WI38 (cell line): ENCODE measurements at regions not wholly inside any gene's neighbourhood (a gene's known extent, or its start where the extent isn't known, plus 50 kb on each side); places are given as distances from the start of the nearest gene placed in this dataset.

Source experiments
- H3K4me3 ChIP-seq: 2 replicates; pipeline ENCODE4 v1.5.1; 2011; ENCODE audit warnings: low read depth, mild to moderate bottlenecking, control low read depth, low read length
- TF ChIP-seq, protein P1 (sequence below): IDR thresholded peaks from 2 replicates; pipeline ENCODE4 v1.5.1; 2012; ENCODE audit warnings: low read depth, mild to moderate bottlenecking, control low read depth, low read length

- TF ChIP-seq, protein P1, sequence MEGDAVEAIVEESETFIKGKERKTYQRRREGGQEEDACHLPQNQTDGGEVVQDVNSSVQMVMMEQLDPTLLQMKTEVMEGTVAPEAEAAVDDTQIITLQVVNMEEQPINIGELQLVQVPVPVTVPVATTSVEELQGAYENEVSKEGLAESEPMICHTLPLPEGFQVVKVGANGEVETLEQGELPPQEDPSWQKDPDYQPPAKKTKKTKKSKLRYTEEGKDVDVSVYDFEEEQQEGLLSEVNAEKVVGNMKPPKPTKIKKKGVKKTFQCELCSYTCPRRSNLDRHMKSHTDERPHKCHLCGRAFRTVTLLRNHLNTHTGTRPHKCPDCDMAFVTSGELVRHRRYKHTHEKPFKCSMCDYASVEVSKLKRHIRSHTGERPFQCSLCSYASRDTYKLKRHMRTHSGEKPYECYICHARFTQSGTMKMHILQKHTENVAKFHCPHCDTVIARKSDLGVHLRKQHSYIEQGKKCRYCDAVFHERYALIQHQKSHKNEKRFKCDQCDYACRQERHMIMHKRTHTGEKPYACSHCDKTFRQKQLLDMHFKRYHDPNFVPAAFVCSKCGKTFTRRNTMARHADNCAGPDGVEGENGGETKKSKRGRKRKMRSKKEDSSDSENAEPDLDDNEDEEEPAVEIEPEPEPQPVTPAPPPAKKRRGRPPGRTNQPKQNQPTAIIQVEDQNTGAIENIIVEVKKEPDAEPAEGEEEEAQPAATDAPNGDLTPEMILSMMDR, result no peak
- no peak overlapping the region for H3K4me3 ChIP-seq
Measured at GRCh38 chr6:19121521-19121920, 715.6 kb upstream of the ID4 start.

DNA sequence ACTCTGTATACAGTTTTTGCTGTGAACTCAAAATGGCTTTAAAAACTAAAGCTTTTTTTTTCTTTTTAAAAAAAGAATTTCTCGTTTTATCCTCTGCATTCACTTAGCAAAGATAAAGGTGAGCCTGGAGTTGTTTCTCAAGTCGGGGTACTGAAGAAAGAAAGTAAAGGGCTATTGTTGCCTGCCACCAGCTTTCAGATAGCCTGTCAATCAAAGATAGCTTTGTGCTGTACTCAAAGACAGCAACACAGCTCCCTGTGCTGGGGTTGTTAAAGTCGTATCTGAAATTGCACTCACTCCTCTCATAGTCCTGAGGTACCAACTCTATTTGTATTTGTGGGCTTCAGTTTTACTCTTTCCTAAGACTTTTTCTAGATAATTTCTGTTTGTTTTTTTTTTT lies 710.1 kb upstream of the ID4 start:
- H3K4me3 ChIP-seq, result no peak overlapping the region
- TF ChIP-seq, protein P1, result no peak

DNA sequence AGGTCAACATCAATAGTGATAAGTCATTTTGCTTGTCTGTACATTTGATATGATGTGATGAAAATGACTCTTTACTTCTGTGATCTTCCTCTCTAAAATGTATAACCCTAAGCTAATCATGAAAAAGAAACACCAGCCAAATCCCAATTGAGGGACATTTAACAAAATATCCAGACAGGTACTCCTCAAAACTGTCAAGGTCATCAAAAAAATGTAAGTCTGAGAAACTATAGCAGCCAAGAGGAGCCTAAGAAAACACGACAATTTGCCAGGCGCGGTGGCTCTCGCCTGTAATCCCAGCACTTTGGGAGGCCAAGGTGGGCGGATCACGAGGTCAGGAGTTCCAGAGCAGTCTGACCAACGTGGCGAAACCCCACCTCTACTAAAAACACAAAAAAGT lies 708.5 kb upstream of the ID4 start:
- TF ChIP-seq, protein P1, result no peak
- H3K4me3 ChIP-seq, result no peak overlapping the region

- TF ChIP-seq, protein P1, result no peak
Measured at GRCh38 chr6:19135706-19136105, 701.5 kb upstream of the ID4 start.

DNA sequence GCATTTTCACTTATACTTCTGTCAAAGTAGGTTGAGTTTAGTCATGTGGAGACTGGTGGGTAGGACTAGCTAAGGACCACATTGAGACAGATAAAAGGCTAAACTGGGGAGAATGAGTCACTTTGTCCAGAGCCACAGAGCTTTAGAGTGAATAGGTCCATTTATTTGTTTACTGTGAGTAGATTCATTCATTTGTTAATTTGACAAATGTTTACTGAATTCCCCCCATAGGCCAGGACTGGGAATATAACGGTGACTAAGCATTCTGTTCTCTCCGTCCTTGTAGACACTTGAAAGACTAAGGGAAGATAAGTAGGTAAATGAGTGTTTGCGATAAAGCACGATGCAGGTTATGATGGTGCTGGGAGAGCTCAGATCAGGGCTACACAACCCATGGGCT lies 699.7 kb upstream of the ID4 start:
- TF ChIP-seq, protein P1, result no peak
- no peak overlapping the region for H3K4me3 ChIP-seq

More at GRCh38 chr6:19135706-19136105, 701.5 kb upstream of the ID4 start:
- no peak overlapping the region for H3K4me3 ChIP-seq

GRCh38 chr6:19142275-19142674 lies 694.9 kb upstream of the ID4 start:
- TF ChIP-seq, protein P1, result no peak
- H3K4me3 ChIP-seq, result no peak overlapping the region

DNA sequence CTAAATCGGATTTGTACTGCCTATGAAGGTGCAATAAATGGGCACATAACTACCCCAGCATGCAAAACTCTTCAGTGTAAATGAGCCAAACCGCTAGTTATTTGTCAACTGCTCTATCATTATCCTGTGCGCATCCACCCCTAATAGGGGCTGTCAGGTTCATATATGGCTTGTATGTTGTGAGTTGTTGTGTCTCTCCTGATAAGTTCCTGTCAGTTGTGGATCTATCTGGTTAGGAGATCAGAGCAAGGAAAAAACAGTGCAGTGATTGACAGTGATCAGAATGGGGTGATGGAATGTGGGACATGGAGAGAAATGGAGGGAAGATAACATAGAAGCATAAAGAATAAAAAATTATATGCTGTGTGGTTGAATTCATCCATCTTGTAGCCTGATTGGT lies 686.9 kb upstream of the ID4 start:
- H3K4me3 ChIP-seq, result no peak overlapping the region
- TF ChIP-seq, protein P1, result no peak
